Prostate gland (tissue), 2 donors: ENCODE measurements at regions not wholly inside any gene's neighbourhood (a gene's known extent, or its start where the extent isn't known, plus 50 kb on each side); places are given as distances from the start of the nearest gene placed in this dataset.

Experiments
- POLR2A ChIP-seq: fragments of 450-650 bp; IDR thresholded peaks from one replicate; pipeline ENCODE4 v1.6.1; 2016; ENCODE audit warnings: antibody characterized with exemption, mild to moderate bottlenecking
- POLR2AphosphoS5 ChIP-seq: sonication (generic); formaldehyde crosslinking; IDR thresholded peaks from one replicate; pipeline ENCODE4 v1.6.1; 2017; ENCODE audit warnings: antibody characterized with exemption
- TF ChIP-seq, protein P1 (sequence below), 4 experiments: fragments of 200-600 bp in 2 of 4; fragments of 450-650 bp in 2 of 4; sonication (generic) in 2 of 4; IDR thresholded peaks; 1 replicate in 3 of 4; 2 replicates in 1 of 4; pipeline ENCODE4 v1.5.1; 2016 to 2019; ENCODE audit warnings: antibody characterized with exemption in 4 of 4, mild to moderate bottlenecking in 2 of 4, moderate library complexity in 2 of 4

GRCh38 chr13:109569958-109570711, 216.2 kb downstream of the IRS2 start:
- TF ChIP-seq, protein P1, sequence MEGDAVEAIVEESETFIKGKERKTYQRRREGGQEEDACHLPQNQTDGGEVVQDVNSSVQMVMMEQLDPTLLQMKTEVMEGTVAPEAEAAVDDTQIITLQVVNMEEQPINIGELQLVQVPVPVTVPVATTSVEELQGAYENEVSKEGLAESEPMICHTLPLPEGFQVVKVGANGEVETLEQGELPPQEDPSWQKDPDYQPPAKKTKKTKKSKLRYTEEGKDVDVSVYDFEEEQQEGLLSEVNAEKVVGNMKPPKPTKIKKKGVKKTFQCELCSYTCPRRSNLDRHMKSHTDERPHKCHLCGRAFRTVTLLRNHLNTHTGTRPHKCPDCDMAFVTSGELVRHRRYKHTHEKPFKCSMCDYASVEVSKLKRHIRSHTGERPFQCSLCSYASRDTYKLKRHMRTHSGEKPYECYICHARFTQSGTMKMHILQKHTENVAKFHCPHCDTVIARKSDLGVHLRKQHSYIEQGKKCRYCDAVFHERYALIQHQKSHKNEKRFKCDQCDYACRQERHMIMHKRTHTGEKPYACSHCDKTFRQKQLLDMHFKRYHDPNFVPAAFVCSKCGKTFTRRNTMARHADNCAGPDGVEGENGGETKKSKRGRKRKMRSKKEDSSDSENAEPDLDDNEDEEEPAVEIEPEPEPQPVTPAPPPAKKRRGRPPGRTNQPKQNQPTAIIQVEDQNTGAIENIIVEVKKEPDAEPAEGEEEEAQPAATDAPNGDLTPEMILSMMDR (IDR thresholded peaks at IDR 0.05), result no peak
- TF ChIP-seq POLR2AphosphoS5 (peak; percentile 85), POLR2A (no peak)
